ENCODE measurements at regions not wholly inside any gene's neighbourhood (a gene's known extent, or its start where the extent isn't known, plus 50 kb on each side); places are given as distances from the start of the nearest gene placed in this dataset.

GRCh38 chrX:13396924-13397323, 77.1 kb upstream of the ATXN3L start:
- TF ChIP-seq, protein P1, sequence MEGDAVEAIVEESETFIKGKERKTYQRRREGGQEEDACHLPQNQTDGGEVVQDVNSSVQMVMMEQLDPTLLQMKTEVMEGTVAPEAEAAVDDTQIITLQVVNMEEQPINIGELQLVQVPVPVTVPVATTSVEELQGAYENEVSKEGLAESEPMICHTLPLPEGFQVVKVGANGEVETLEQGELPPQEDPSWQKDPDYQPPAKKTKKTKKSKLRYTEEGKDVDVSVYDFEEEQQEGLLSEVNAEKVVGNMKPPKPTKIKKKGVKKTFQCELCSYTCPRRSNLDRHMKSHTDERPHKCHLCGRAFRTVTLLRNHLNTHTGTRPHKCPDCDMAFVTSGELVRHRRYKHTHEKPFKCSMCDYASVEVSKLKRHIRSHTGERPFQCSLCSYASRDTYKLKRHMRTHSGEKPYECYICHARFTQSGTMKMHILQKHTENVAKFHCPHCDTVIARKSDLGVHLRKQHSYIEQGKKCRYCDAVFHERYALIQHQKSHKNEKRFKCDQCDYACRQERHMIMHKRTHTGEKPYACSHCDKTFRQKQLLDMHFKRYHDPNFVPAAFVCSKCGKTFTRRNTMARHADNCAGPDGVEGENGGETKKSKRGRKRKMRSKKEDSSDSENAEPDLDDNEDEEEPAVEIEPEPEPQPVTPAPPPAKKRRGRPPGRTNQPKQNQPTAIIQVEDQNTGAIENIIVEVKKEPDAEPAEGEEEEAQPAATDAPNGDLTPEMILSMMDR (IDR thresholded peaks at IDR 0.05) = no peak
- no peak for TF ChIP-seq POLR2A (IDR thresholded peaks at IDR 0.05)

Data from adrenal gland (tissue), 5 donors.